SK-N-SH (cell line): ENCODE measurements at regions not wholly inside any gene's neighbourhood (a gene's known extent, or its start where the extent isn't known, plus 50 kb on each side); places are given as distances from the start of the nearest gene placed in this dataset.

Experiments used
- CTCF ChIA-PET: fragments of 300-600, 350-600 bp; formaldehyde crosslinking; extraction: SDS; loops from one replicate; lab custom pipeline; 2021; lab: Yijun Ruan, JAX
- POLR2A ChIA-PET: fragments of 350-600 bp; sonication (Branson Sonifier 250); formaldehyde crosslinking; extraction: SDS; loops from one replicate; lab custom pipeline; 2020; ENCODE audit warnings: antibody characterized with exemption, inconsistent platforms; lab: Yijun Ruan, JAX
- DNase-seq: peaks from one replicate; pipeline ENCODE4 v3.0.0; 2012
- H2AFZ ChIP-seq: fragments of 200-600 bp; sonication (generic); 2 replicates; pipeline ENCODE4 v1.8.1; 2016; ENCODE audit warnings: antibody characterized with exemption, mild to moderate bottlenecking, low read depth
- H3F3A ChIP-seq: fragments of 200-600 bp; sonication (generic); replicated peaks from 2 replicates; pipeline ENCODE3; 2016; ENCODE audit warnings: antibody characterized with exemption, mild to moderate bottlenecking; ENCODE audit not compliant: insufficient read depth
- H3K27ac ChIP-seq, 2 experiments: fragments of 200-500 bp in 1 of 2; fragments of 200-600 bp in 1 of 2; sonication (Bioruptor generic) in 1 of 2; sonication (generic), shearing (Covaris generic) in 1 of 2; 2 replicates each; pipeline versions ENCODE4 v1.5.1 to v1.6.1; 2014 to 2016; ENCODE audit warnings: low read depth in 2 of 2, inconsistent platforms in 1 of 2, low read length in 1 of 2, mild to moderate bottlenecking in 1 of 2, mixed read lengths in 1 of 2
- H3K27me3 ChIP-seq: fragments of 200-600 bp; sonication (generic), shearing (Covaris generic); 2 replicates; pipeline ENCODE4 v1.6.1; 2016; ENCODE audit warnings: mixed run types; ENCODE audit not compliant: insufficient read depth
- H3K36me3 ChIP-seq, 2 experiments: fragments of 200-500 bp in 1 of 2; fragments of 200-600 bp in 1 of 2; sonication (Bioruptor generic) in 1 of 2; sonication (generic) in 1 of 2; replicated peaks in 1 of 2; 2 replicates each; pipeline versions ENCODE3 to v1.5.1; 2014 to 2016; ENCODE audit warnings: low read length in 1 of 2, mild to moderate bottlenecking in 1 of 2; ENCODE audit not compliant: insufficient read depth in 2 of 2, control insufficient read depth in 1 of 2
- H3K4me1 ChIP-seq, 2 experiments: fragments of 200-500 bp in 1 of 2; fragments of 200-600 bp in 1 of 2; sonication (Bioruptor generic) in 1 of 2; sonication (generic), shearing (Covaris generic) in 1 of 2; 2 replicates each; pipeline versions ENCODE4 v1.5.1 to v1.6.1; 2014 to 2016; ENCODE audit warnings: low read depth in 1 of 2, low read length in 1 of 2, mixed run types in 1 of 2; ENCODE audit not compliant: insufficient read depth in 2 of 2, control insufficient read depth in 1 of 2
- H3K4me2 ChIP-seq: fragments of 200-600 bp; sonication (generic), shearing (Covaris generic); 2 replicates; pipeline ENCODE4 v1.6.1; 2017; ENCODE audit warnings: mixed run types
- H3K4me3 ChIP-seq, 2 experiments: fragments of 200-500 bp in 1 of 2; fragments of 200-600 bp in 1 of 2; sonication (Bioruptor generic) in 1 of 2; sonication (generic), shearing (Covaris generic) in 1 of 2; 2 replicates each; pipeline versions ENCODE4 v1.5.1 to v1.8.1; 2014 to 2016; ENCODE audit warnings: low read depth in 2 of 2, inconsistent platforms in 1 of 2, low read length in 1 of 2, mild to moderate bottlenecking in 1 of 2, mixed read lengths in 1 of 2, moderate library complexity in 1 of 2
- H3K79me2 ChIP-seq: fragments of 200-600 bp; sonication (generic); 2 replicates; pipeline ENCODE4 v1.8.1; 2017; ENCODE audit warnings: mild to moderate bottlenecking; ENCODE audit not compliant: insufficient read depth
- H3K9ac ChIP-seq: fragments of 200-600 bp; sonication (generic); 2 replicates; pipeline ENCODE4 v1.6.1; 2017; ENCODE audit warnings: mixed run types
- H3K9me2 ChIP-seq: fragments of 200-600 bp; sonication (generic); 2 replicates; pipeline ENCODE4 v1.6.1; 2017; ENCODE audit warnings: mixed run types
- H3K9me3 ChIP-seq: fragments of 200-600 bp; sonication (generic); 2 replicates; pipeline ENCODE4 v1.6.1; 2017; ENCODE audit warnings: mixed run types, mild to moderate bottlenecking, moderate library complexity
- H4K20me1 ChIP-seq: fragments of 200-600 bp; sonication (generic); 2 replicates; pipeline ENCODE4 v1.6.1; 2017; ENCODE audit warnings: mild to moderate bottlenecking, mixed run types; ENCODE audit not compliant: insufficient read depth
- ELF1 ChIP-seq: IDR thresholded peaks from 2 replicates; pipeline ENCODE4 v1.4.0; 2012
- EZH2phosphoT487 ChIP-seq: fragments of 200-600 bp; sonication (generic); IDR thresholded peaks from 2 replicates; pipeline ENCODE4 v1.6.1; 2017; ENCODE audit warnings: low read depth, mixed run types, mild to moderate bottlenecking, antibody characterized with exemption, moderate library complexity, borderline replicate concordance
- FOSL2 ChIP-seq: IDR thresholded peaks from 2 replicates; pipeline ENCODE4 v1.4.0; 2012; ENCODE audit warnings: low read depth, mild to moderate bottlenecking, moderate library complexity, borderline replicate concordance
- FOXJ3 ChIP-seq: sonication (generic); formaldehyde crosslinking; IDR thresholded peaks from 2 replicates; pipeline ENCODE4 v1.5.1; 2020; ENCODE audit warnings: mild to moderate bottlenecking, missing genetic modification reagents
- GABPA ChIP-seq: IDR thresholded peaks from 2 replicates; pipeline ENCODE4 v1.4.0; 2012; ENCODE audit warnings: low read depth, mild to moderate bottlenecking
- JUND ChIP-seq: IDR thresholded peaks from 2 replicates; pipeline ENCODE4 v1.4.0; 2012
- MEF2A ChIP-seq: IDR thresholded peaks from 2 replicates; pipeline ENCODE4 v1.4.0; 2012; ENCODE audit warnings: low read depth, borderline replicate concordance
- PBX3 ChIP-seq: IDR thresholded peaks from 2 replicates; pipeline ENCODE4; 2012
- REST ChIP-seq: IDR thresholded peaks from 2 replicates; pipeline ENCODE4 v1.6.1; 2012; ENCODE audit warnings: mild to moderate bottlenecking, low read depth, low read length, moderate library complexity
- SMC3 ChIP-seq: IDR thresholded peaks from 2 replicates; pipeline ENCODE4 v1.6.1; 2012; ENCODE audit warnings: low read depth, low read length, improper control_type of control experiment
- TAF1 ChIP-seq: IDR thresholded peaks from 2 replicates; pipeline ENCODE4 v1.6.1; 2012; ENCODE audit warnings: low read depth, mild to moderate bottlenecking, low read length, moderate library complexity, borderline replicate concordance
- USF2 ChIP-seq: fragments of 150-350 bp; IDR thresholded peaks from 2 replicates; pipeline ENCODE4 v1.6.1; 2017; ENCODE audit warnings: antibody characterized with exemption, low read length, low read depth, borderline replicate concordance
- WGBS: methylation state at CpG from one replicate; pipeline ENCODE4 v1.1.6; 2017; ENCODE audit warnings: low lambda C conversion rate; 5-methylcytosine and 5-hydroxymethylcytosine counted together

- TF ChIP-seq TAF1 = no peak
- TF ChIP-seq PBX3 = no peak
- no peak for TF ChIP-seq SMC3
- no peak for TF ChIP-seq REST
- no peak for TF ChIP-seq MEF2A
- Histone ChIP-seq H3K9me2 (no peaks in the 10 kb centered on the region), H4K20me1 (no peaks in the 10 kb centered on the region), H3K4me1 (no peaks in the 10 kb centered on the region; a peak in 1 of 4 replicates), H3K9ac (no peak overlapping the region), H3K79me2 (no peaks in the 10 kb centered on the region), H3K27me3 (no peaks in the 10 kb centered on the region), H2AFZ (no peak overlapping the region), H3F3A (no peaks in the 10 kb centered on the region), H3K4me2 (no peak overlapping the region), H3K27ac (no peak overlapping the region), H3K9me3 (no peaks in the 10 kb centered on the region), H3K4me3 (no peak overlapping the region), H3K36me3 (no peaks in the 10 kb centered on the region)
- CTCF ChIA-PET = interaction anchor here (0.7 to 1.3 kb wide), 2 partner anchors 9 to 422 kb away, joined by 3 to 4 read pairs; no protein-coding TSS in a partner anchor
- DNase-seq = peak; percentile 26
- POLR2A ChIA-PET = no interaction called here
Observed at GRCh38 chr17:71963351-71963750, 157.5 kb upstream of the SOX9 start.

DNA sequence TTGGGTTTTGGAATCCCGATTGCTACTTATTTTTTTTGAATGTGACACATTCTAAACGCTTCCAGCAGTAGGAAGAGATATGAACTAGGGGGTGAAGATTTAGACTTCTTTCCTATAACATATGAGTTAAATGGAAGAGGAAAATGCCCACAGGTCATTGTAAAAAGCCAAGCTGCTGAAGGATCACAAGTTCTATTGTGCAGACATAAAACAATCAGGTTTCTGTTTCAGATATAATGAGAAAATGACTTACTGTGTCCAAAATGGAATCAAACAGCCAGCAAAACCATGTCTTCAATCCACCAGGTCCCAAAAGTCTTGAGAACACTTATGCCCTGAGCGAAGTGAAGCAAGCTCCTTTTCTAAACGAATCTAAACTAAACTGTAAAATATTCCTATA lies 157.0 kb upstream of the SOX9 start:
- TF ChIP-seq JUND (no peak), FOXJ3 (CRISPR knock-in tag) (no peak), GABPA (no peak), ELF1 (no peak), FOSL2 (no peak), EZH2phosphoT487 (no peak), USF2 (no peak)
- TF ChIP-seq, all 33 proteins: peak for 0
- 64% methylated on average over 4 of the region's 4 CpGs for WGBS

More for the DNA sequence above, 157.0 kb upstream of the SOX9 start:
- Histone ChIP-seq H3F3A (no peaks in the 10 kb centered on the region), H3K9ac (no peak overlapping the region), H3K9me2 (no peaks in the 10 kb centered on the region), H4K20me1 (no peaks in the 10 kb centered on the region), H3K4me2 (no peak overlapping the region), H3K79me2 (no peaks in the 10 kb centered on the region), H3K27me3 (no peaks in the 10 kb centered on the region), H2AFZ (no peak overlapping the region; the same call in 1 of the 2 replicates), H3K36me3 (no peaks in the 10 kb centered on the region), H3K4me3 (no peak overlapping the region), H3K4me1 (no peaks in the 10 kb centered on the region; a peak in 1 of 4 replicates), H3K27ac (no peak overlapping the region), H3K9me3 (no peaks in the 10 kb centered on the region)
- CTCF ChIA-PET = interaction anchor here (0.7 to 1.3 kb wide), 2 partner anchors 9 to 423 kb away, joined by 3 to 4 read pairs; no protein-coding TSS in a partner anchor
- POLR2A ChIA-PET = no interaction called here
- no peak for DNase-seq
